ENCODE measurements at regions not wholly inside any gene's neighbourhood (a gene's known extent, or its start where the extent isn't known, plus 50 kb on each side); places are given as distances from the start of the nearest gene placed in this dataset.

DNA sequence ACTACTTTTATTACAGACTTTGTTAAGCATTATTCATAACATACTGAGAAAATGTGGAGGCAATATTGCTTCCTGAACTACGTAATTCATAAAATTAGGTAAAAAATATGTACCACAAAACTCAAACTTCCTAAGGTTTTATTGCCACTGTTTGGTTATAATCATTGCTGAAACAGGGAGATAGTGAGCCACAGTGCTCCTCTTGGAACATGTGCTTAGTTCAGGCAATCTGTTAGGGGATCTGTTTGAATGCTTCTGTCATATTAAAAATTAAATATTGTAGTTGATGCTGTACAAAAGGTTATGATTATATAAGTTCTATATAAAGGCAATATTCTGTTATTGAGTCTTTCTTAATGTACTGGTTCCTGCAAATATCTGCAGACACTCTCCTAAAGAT is 480.7 kb downstream of the GRXCR1 start:
- no peak for TF ChIP-seq EZH2 (IDR thresholded peaks at IDR 0.05; ENCODE audit: borderline replicate concordance)
- TF ChIP-seq, protein P1, sequence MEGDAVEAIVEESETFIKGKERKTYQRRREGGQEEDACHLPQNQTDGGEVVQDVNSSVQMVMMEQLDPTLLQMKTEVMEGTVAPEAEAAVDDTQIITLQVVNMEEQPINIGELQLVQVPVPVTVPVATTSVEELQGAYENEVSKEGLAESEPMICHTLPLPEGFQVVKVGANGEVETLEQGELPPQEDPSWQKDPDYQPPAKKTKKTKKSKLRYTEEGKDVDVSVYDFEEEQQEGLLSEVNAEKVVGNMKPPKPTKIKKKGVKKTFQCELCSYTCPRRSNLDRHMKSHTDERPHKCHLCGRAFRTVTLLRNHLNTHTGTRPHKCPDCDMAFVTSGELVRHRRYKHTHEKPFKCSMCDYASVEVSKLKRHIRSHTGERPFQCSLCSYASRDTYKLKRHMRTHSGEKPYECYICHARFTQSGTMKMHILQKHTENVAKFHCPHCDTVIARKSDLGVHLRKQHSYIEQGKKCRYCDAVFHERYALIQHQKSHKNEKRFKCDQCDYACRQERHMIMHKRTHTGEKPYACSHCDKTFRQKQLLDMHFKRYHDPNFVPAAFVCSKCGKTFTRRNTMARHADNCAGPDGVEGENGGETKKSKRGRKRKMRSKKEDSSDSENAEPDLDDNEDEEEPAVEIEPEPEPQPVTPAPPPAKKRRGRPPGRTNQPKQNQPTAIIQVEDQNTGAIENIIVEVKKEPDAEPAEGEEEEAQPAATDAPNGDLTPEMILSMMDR (IDR thresholded peaks at IDR 0.05; ENCODE audit: poor library complexity), result no peak
- no peak for TF ChIP-seq EZH2phosphoT487 (IDR thresholded peaks at IDR 0.05; ENCODE audit: low read depth, severe bottlenecking, unreplicated experiment)
